ENCODE measurements at regions not wholly inside any gene's neighbourhood (a gene's known extent, or its start where the extent isn't known, plus 50 kb on each side); places are given as distances from the start of the nearest gene placed in this dataset.

- DNase-seq (ENCODE audit: low read depth in 2 of 2), result no peak
Observed at GRCh38 chr5:89303033-89303480, 420.1 kb upstream of the MEF2C start.

- no peak for DNase-seq (ENCODE audit: low read depth in 2 of 2)
Observed at GRCh38 chr5:89302102-89302891, 419.3 kb upstream of the MEF2C start.

GRCh38 chr5:89301321-89302025 lies 418.5 kb upstream of the MEF2C start:
- no peak for DNase-seq (ENCODE audit: low read depth in 2 of 2)

GRCh38 chr5:89300426-89300970 lies 417.5 kb upstream of the MEF2C start:
- no peak for DNase-seq (ENCODE audit: low read depth in 2 of 2)

- DNase-seq (ENCODE audit: low read depth in 2 of 2), result no peak
Observed at GRCh38 chr5:89299998-89300397, 417.0 kb upstream of the MEF2C start.

GRCh38 chr5:89297066-89297465 lies 414.1 kb upstream of the MEF2C start:
- DNase-seq (ENCODE audit: low read depth in 2 of 2), result no peak

GRCh38 chr5:89293810-89294209 lies 410.8 kb upstream of the MEF2C start:
- DNase-seq (ENCODE audit: low read depth in 2 of 2), result no peak

GRCh38 chr5:89292487-89292886 lies 409.5 kb upstream of the MEF2C start:
- DNase-seq (ENCODE audit: low read depth in 2 of 2), result no peak

GRCh38 chr5:89289604-89290003 lies 406.6 kb upstream of the MEF2C start:
- DNase-seq (ENCODE audit: low read depth in 2 of 2), result no peak

- no peak for DNase-seq (ENCODE audit: low read depth in 2 of 2)
Observed at GRCh38 chr5:89287964-89288363, 405.0 kb upstream of the MEF2C start.

- DNase-seq (ENCODE audit: low read depth in 2 of 2), result no peak
Observed at GRCh38 chr5:89286320-89286719, 403.3 kb upstream of the MEF2C start.

GRCh38 chr5:89283728-89284493 lies 400.9 kb upstream of the MEF2C start:
- DNase-seq (ENCODE audit: low read depth in 2 of 2), result no peak

GRCh38 chr5:89282554-89283510 lies 399.8 kb upstream of the MEF2C start:
- DNase-seq (ENCODE audit: low read depth in 2 of 2), result no peak

- DNase-seq (ENCODE audit: low read depth in 2 of 2), result no peak
Observed at GRCh38 chr5:89281766-89282553, 399.0 kb upstream of the MEF2C start.

- no peak for DNase-seq (ENCODE audit: low read depth in 2 of 2)
Observed at GRCh38 chr5:89281211-89281610, 398.2 kb upstream of the MEF2C start.

- DNase-seq (ENCODE audit: low read depth in 2 of 2), result no peak
Observed at GRCh38 chr5:89280103-89281037, 397.4 kb upstream of the MEF2C start.

- no peak for DNase-seq (ENCODE audit: low read depth in 2 of 2)
Observed at GRCh38 chr5:89279391-89280036, 396.5 kb upstream of the MEF2C start.

GRCh38 chr5:89277816-89278215 lies 394.8 kb upstream of the MEF2C start:
- DNase-seq (ENCODE audit: low read depth in 2 of 2), result no peak

Measured in stimulated activated CD4-positive, alpha-beta T cell treated with anti-CD3 and anti-CD28 coated beads, Interleukin-4, amount 100 ng/mL, for 48 hours (primary cell).